H1 (cell line): ENCODE measurements at regions not wholly inside any gene's neighbourhood (a gene's known extent, or its start where the extent isn't known, plus 50 kb on each side); places are given as distances from the start of the nearest gene placed in this dataset.

Experiments used
- CTCF ChIA-PET: fragments of 300-600 bp; sonication (Branson Sonifier 250); formaldehyde crosslinking; loops from one replicate; lab custom pipeline; 2021; ENCODE audit not compliant: partially characterized antibody; lab: Charles Lee
- POLR2A ChIA-PET: fragments of 300-600 bp; sonication (Branson Sonifier 250); formaldehyde crosslinking; loops from one replicate; lab custom pipeline; 2021; ENCODE audit warnings: inconsistent platforms; ENCODE audit not compliant: partially characterized antibody; lab: Charles Lee
- DNase-seq, 2 experiments: peaks; one replicate each; pipeline versions ENCODE4 v3.0.0 to v3.0.0-alpha.2; 2010 to 2022; ENCODE audit warnings: low spot score in 2 of 2, low read depth in 1 of 2, mixed read lengths in 1 of 2
- FAIRE-seq: peaks from 2 replicates; lab custom pipeline; 2011; peaks lifted over from hg19 to GRCh38; lab: Jason Lieb, UNC
- H2AFZ ChIP-seq: 2 replicates; pipeline ENCODE4 v1.8.1; 2012; ENCODE audit warnings: low read length, inconsistent platforms
- H2AK5ac ChIP-seq: 2 replicates; pipeline ENCODE4 v1.6.1; 2013; ENCODE audit warnings: low read depth, low read length
- H2BK120ac ChIP-seq: replicated peaks from 2 replicates; pipeline ENCODE3; 2013; ENCODE audit warnings: low read depth, low read length, inconsistent platforms
- H2BK12ac ChIP-seq: 2 replicates; pipeline ENCODE4 v1.6.1; 2013; ENCODE audit warnings: low read depth, low read length
- H2BK15ac ChIP-seq: 2 replicates; pipeline ENCODE4 v1.6.1; 2013; ENCODE audit warnings: low read length
- H2BK20ac ChIP-seq: 2 replicates; pipeline ENCODE4 v1.6.1; 2013; ENCODE audit warnings: low read length
- H2BK5ac ChIP-seq: 2 replicates; pipeline ENCODE4 v1.6.1; 2013; ENCODE audit warnings: low read depth, low read length
- H3K14ac ChIP-seq: 2 replicates; pipeline ENCODE4 v1.6.1; 2013; ENCODE audit warnings: inconsistent platforms; ENCODE audit not compliant: insufficient read length
- H3K18ac ChIP-seq: 2 replicates; pipeline ENCODE4 v1.6.1; 2013; ENCODE audit warnings: low read length; ENCODE audit errors: extremely low read depth
- H3K23ac ChIP-seq: 2 replicates; pipeline ENCODE4 v1.6.1; 2013; ENCODE audit warnings: inconsistent platforms; ENCODE audit not compliant: insufficient read length
- H3K23me2 ChIP-seq: 2 replicates; pipeline ENCODE4 v1.6.1; 2013; ENCODE audit warnings: low read depth, low read length
- H3K27ac ChIP-seq: 2 replicates; pipeline ENCODE4 v1.6.1; 2011; ENCODE audit warnings: low read depth, low read length, inconsistent platforms
- H3K27me3 ChIP-seq, 4 experiments: replicated peaks in 1 of 4; 1 replicate in 1 of 4; 2 replicates in 3 of 4; pipeline versions ENCODE4 v1.6.1 to v1.8.1; 2011 to 2013; ENCODE audit warnings: low read length in 3 of 4, mild to moderate bottlenecking in 3 of 4, inconsistent platforms in 2 of 4, mixed read lengths in 2 of 4, moderate library complexity in 1 of 4; ENCODE audit not compliant: control insufficient read depth in 3 of 4, insufficient read depth in 3 of 4; ENCODE audit errors: extremely low read depth in 1 of 4
- H3K36me3 ChIP-seq, 4 experiments: 2 replicates each; pipeline versions ENCODE4 v1.6.1 to v1.8.1; 2011 to 2013; ENCODE audit warnings: mild to moderate bottlenecking in 4 of 4, low read length in 3 of 4, moderate library complexity in 2 of 4, control low read depth in 1 of 4, inconsistent platforms in 1 of 4; ENCODE audit not compliant: insufficient read depth in 4 of 4, control insufficient read depth in 2 of 4
- H3K4ac ChIP-seq: replicated peaks from 2 replicates; pipeline ENCODE3; 2013; ENCODE audit warnings: low read length, low read depth, mixed read lengths, inconsistent platforms; ENCODE audit not compliant: insufficient read length
- H3K4me1 ChIP-seq, 4 experiments: replicated peaks in 1 of 4; 1 replicate in 1 of 4; 2 replicates in 3 of 4; pipeline versions ENCODE4 v1.6.1 to v1.8.1; 2011 to 2013; ENCODE audit warnings: low read length in 3 of 4, inconsistent platforms in 2 of 4, mixed read lengths in 1 of 4; ENCODE audit not compliant: insufficient read depth in 4 of 4, control insufficient read depth in 3 of 4
- H3K4me2 ChIP-seq, 2 experiments: 2 replicates each; pipeline versions ENCODE4 v1.6.1 to v1.8.1; 2011 to 2013; ENCODE audit warnings: low read depth in 2 of 2, low read length in 2 of 2, control low read depth in 1 of 2, inconsistent platforms in 1 of 2, mild to moderate bottlenecking in 1 of 2; ENCODE audit not compliant: insufficient read depth in 1 of 2
- H3K4me3 ChIP-seq, 4 experiments: fragments of 200-600, 300-600 bp in 1 of 4; sonication (generic), shearing (Covaris generic), sonication (Bioruptor Twin) in 1 of 4; 2 replicates each; pipeline versions ENCODE4 v1.5.1 to v1.8.1; 2011 to 2016; ENCODE audit warnings: low read length in 4 of 4, low read depth in 3 of 4, control low read depth in 2 of 4, inconsistent platforms in 2 of 4, mild to moderate bottlenecking in 2 of 4, mixed read lengths in 1 of 4, moderate library complexity in 1 of 4; ENCODE audit not compliant: insufficient read depth in 2 of 4; ENCODE audit errors: extremely low read depth in 1 of 4
- H3K56ac ChIP-seq: replicated peaks from 2 replicates; pipeline ENCODE3; 2013; ENCODE audit warnings: low read depth, mild to moderate bottlenecking, mixed read lengths, low read length, inconsistent platforms; ENCODE audit not compliant: insufficient read length
- H3K79me1 ChIP-seq: 2 replicates; pipeline ENCODE4 v1.6.1; 2013; ENCODE audit warnings: low read depth, low read length, control low read depth
- H3K79me2 ChIP-seq, 2 experiments: 2 replicates each; pipeline versions ENCODE4 v1.6.1 to v1.8.1; 2012 to 2013; ENCODE audit warnings: low read length in 2 of 2, mild to moderate bottlenecking in 2 of 2, inconsistent platforms in 1 of 2; ENCODE audit not compliant: insufficient read depth in 2 of 2, control insufficient read depth in 1 of 2
- H3K9ac ChIP-seq, 4 experiments: replicated peaks in 1 of 4; 1 replicate in 1 of 4; 2 replicates in 3 of 4; pipeline versions ENCODE4 v1.6.1 to v1.8.1; 2011 to 2013; ENCODE audit warnings: low read depth in 3 of 4, low read length in 3 of 4, control low read depth in 2 of 4, mild to moderate bottlenecking in 2 of 4, moderate library complexity in 2 of 4, inconsistent platforms in 1 of 4; ENCODE audit errors: extremely low read depth in 1 of 4
- H3K9me3 ChIP-seq, 2 experiments: 2 replicates each; pipeline versions ENCODE4 v1.6.1 to v1.8.1; 2012 to 2013; ENCODE audit warnings: mild to moderate bottlenecking in 2 of 2, moderate library complexity in 2 of 2, control low read depth in 1 of 2, inconsistent platforms in 1 of 2, low read depth in 1 of 2, low read length in 1 of 2, mixed read lengths in 1 of 2; ENCODE audit not compliant: insufficient read depth in 2 of 2
- H4K20me1 ChIP-seq, 2 experiments: replicated peaks in 1 of 2; 2 replicates each; pipeline versions ENCODE3 to v1.8.1; 2011 to 2013; ENCODE audit warnings: inconsistent platforms in 2 of 2, low read length in 2 of 2, mild to moderate bottlenecking in 1 of 2; ENCODE audit not compliant: insufficient read depth in 2 of 2, control insufficient read depth in 1 of 2
- H4K5ac ChIP-seq: 2 replicates; pipeline ENCODE4 v1.6.1; 2013; ENCODE audit warnings: low read length, low read depth, mixed read lengths, inconsistent platforms; ENCODE audit not compliant: insufficient read length
- H4K8ac ChIP-seq: 2 replicates; pipeline ENCODE4 v1.8.0; 2013; ENCODE audit warnings: mild to moderate bottlenecking, moderate library complexity, low read length, inconsistent platforms; ENCODE audit not compliant: insufficient read depth; ENCODE audit errors: extremely low read depth
- H4K91ac ChIP-seq: replicated peaks from 2 replicates; pipeline ENCODE3; 2013; ENCODE audit warnings: low read length, mixed read lengths, inconsistent platforms; ENCODE audit not compliant: insufficient read length
- JUND ChIP-seq: IDR thresholded peaks from 2 replicates; pipeline ENCODE4 v1.6.1; 2011; ENCODE audit warnings: mild to moderate bottlenecking, improper control_type of control experiment, low read length
- NRF1 ChIP-seq: IDR thresholded peaks from 2 replicates; pipeline ENCODE4 v1.6.1; 2011; ENCODE audit warnings: mild to moderate bottlenecking, low read depth, low read length, improper control_type of control experiment
- RNF2 ChIP-seq: fragments of 200-900, 300-1000 bp; sonication (generic); IDR thresholded peaks from 2 replicates; pipeline ENCODE4 v1.7.1; 2016; ENCODE audit warnings: borderline replicate concordance, low read depth, mild to moderate bottlenecking, antibody characterized with exemption, low read length; ENCODE audit not compliant: poor library complexity, severe bottlenecking; ENCODE audit errors: missing control alignments
- RXRA ChIP-seq: IDR thresholded peaks from 2 replicates; pipeline ENCODE4 v1.6.1; 2011; ENCODE audit warnings: low read depth, mild to moderate bottlenecking, low read length, moderate library complexity; ENCODE audit not compliant: insufficient read depth
- SIRT6 ChIP-seq: IDR thresholded peaks from one replicate; pipeline ENCODE4 v1.7.1; 2012; ENCODE audit warnings: low read length, inconsistent platforms
- WGBS, 2 experiments: shearing (Covaris generic) in 1 of 2; methylation state at CpG; one replicate each; pipeline versions ENCODE4 v1.1.6 to v1.1.7; 2013 to 2015; ENCODE audit warnings: low lambda C conversion rate in 2 of 2, mixed read lengths in 2 of 2, inconsistent platforms in 1 of 2, low coverage in 1 of 2, missing lambda C conversion rate in 1 of 2; ENCODE audit not compliant: insufficient replicate concordance in 2 of 2, insufficient coverage in 1 of 2, insufficient read length in 1 of 2; ENCODE audit errors: extremely low coverage in 1 of 2, missing lambda C conversion rate in 1 of 2; 5-methylcytosine and 5-hydroxymethylcytosine counted together
- TF ChIP-seq, protein P1 (sequence below): IDR thresholded peaks from 2 replicates; pipeline ENCODE4 v1.6.1; 2011; ENCODE audit warnings: low read depth, mild to moderate bottlenecking, low read length; ENCODE audit not compliant: insufficient read depth
- TF ChIP-seq, protein P2 (sequence below): IDR thresholded peaks from 2 replicates; pipeline ENCODE4 v1.6.1; 2012; ENCODE audit warnings: inconsistent platforms

DNA sequence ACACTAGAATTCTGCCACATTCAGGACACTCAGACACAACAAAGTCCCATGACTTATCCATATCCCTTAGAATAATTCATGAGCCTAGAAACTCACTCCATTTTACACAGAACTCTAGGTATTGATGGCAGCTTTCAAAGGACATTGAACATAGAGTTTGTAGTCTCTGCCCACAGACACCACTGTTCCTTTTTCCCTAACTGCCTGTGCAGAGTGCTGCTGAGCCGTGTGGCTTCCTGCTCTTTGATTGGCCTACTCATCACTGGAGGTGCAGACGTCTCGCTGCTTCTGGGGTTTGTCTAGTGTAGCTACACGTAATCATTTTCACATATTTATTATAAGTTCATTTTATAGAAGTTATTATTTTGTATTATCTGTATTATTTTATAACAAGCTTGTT lies 407.6 kb downstream of the PREX1 start:
- Histone ChIP-seq H2AK5ac (no peak overlapping the region), H3K14ac (no peak overlapping the region), H3K4me3 (no peak overlapping the region), H3K79me2 (no peaks in the 10 kb centered on the region), H3K23ac (no peak overlapping the region), H4K20me1 (no peaks in the 10 kb centered on the region), H4K5ac (no peak overlapping the region), H2BK12ac (no peak overlapping the region), H2AFZ (no peak overlapping the region), H4K8ac (no peak overlapping the region), H3K27me3 (no peaks in the 10 kb centered on the region), H3K23me2 (no peaks in the 10 kb centered on the region), H2BK5ac (no peak overlapping the region), H3K4me1 (no peaks in the 10 kb centered on the region), H2BK20ac (no peak overlapping the region), H3K18ac (no peak overlapping the region), H2BK15ac (no peak overlapping the region), H3K9ac (no peak overlapping the region), H2BK120ac (no peak overlapping the region), H3K79me1 (no peaks in the 10 kb centered on the region), H3K27ac (no peak overlapping the region), H3K9me3 (no peaks in the 10 kb centered on the region), H3K36me3 (no peaks in the 10 kb centered on the region), H3K56ac (no peak overlapping the region), H4K91ac (no peak overlapping the region), H3K4ac (no peak overlapping the region), H3K4me2 (no peak overlapping the region)
- 94% methylated on average over 4 of the region's 4 CpGs; no CpG with 5 or more reads in 1 of the 2 experiments for WGBS, 2 experiments
- TF ChIP-seq SIRT6 (no peak), RXRA (no peak), JUND (no peak), RNF2 (no peak), NRF1 (no peak)
- TF ChIP-seq, protein P1, sequence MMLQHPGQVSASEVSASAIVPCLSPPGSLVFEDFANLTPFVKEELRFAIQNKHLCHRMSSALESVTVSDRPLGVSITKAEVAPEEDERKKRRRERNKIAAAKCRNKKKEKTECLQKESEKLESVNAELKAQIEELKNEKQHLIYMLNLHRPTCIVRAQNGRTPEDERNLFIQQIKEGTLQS: no peak
- TF ChIP-seq, protein P2, sequence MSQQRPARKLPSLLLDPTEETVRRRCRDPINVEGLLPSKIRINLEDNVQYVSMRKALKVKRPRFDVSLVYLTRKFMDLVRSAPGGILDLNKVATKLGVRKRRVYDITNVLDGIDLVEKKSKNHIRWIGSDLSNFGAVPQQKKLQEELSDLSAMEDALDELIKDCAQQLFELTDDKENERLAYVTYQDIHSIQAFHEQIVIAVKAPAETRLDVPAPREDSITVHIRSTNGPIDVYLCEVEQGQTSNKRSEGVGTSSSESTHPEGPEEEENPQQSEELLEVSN: no peak
- ChIA-PET POLR2A (no interaction called here), CTCF (interaction anchor here (0.9 to 6.3 kb wide), 3 partner anchors 16 to 201 kb away, joined by 3 to 24 read pairs (median 5); no protein-coding TSS in a partner anchor)
- DNase-seq (no peak), FAIRE-seq (no peak)
